H9 (cell line): ENCODE measurements at regions not wholly inside any gene's neighbourhood (a gene's known extent, or its start where the extent isn't known, plus 50 kb on each side); places are given as distances from the start of the nearest gene placed in this dataset.

Experiments
- DNase-seq: peaks from one replicate; pipeline ENCODE4 v3.0.0-alpha.2; 2017
- H2AFZ ChIP-seq: one replicate; pipeline ENCODE4 v1.6.1; 2013; ENCODE audit warnings: mild to moderate bottlenecking, low read length, control low read depth, moderate library complexity
- H2AK5ac ChIP-seq: 2 replicates; pipeline ENCODE4 v1.6.1; 2013; ENCODE audit warnings: low read length, control low read depth, mixed read lengths; ENCODE audit not compliant: insufficient read length
- H2BK120ac ChIP-seq: one replicate; pipeline ENCODE4 v1.6.1; 2013; ENCODE audit warnings: low read depth, mild to moderate bottlenecking, low read length, control low read depth, inconsistent platforms; ENCODE audit not compliant: poor library complexity, severe bottlenecking
- H2BK12ac ChIP-seq: 2 replicates; pipeline ENCODE4 v1.6.1; 2013; ENCODE audit warnings: low read length, control low read depth, mixed read lengths, low read depth; ENCODE audit not compliant: insufficient read length
- H2BK15ac ChIP-seq: 2 replicates; pipeline ENCODE4 v1.6.1; 2013; ENCODE audit warnings: low read depth, low read length, control low read depth
- H2BK20ac ChIP-seq: one replicate; pipeline ENCODE4 v1.6.1; 2013; ENCODE audit warnings: low read depth, mild to moderate bottlenecking, low read length, control low read depth, inconsistent platforms; ENCODE audit not compliant: poor library complexity, severe bottlenecking
- H2BK5ac ChIP-seq: 2 replicates; pipeline ENCODE4 v1.6.1; 2013; ENCODE audit warnings: low read length, control low read depth, mixed read lengths; ENCODE audit not compliant: insufficient read length
- H3K14ac ChIP-seq: 2 replicates; pipeline ENCODE4 v1.6.1; 2013; ENCODE audit warnings: low read length, control low read depth; ENCODE audit not compliant: insufficient read depth
- H3K18ac ChIP-seq: 2 replicates; pipeline ENCODE4 v1.6.1; 2013; ENCODE audit warnings: low read depth, mild to moderate bottlenecking, mixed read lengths, low read length, control low read depth; ENCODE audit not compliant: insufficient read length
- H3K23ac ChIP-seq: 2 replicates; pipeline ENCODE4 v1.6.1; 2013; ENCODE audit warnings: low read length, control low read depth, mixed read lengths, low read depth; ENCODE audit not compliant: insufficient read length
- H3K23me2 ChIP-seq: 2 replicates; pipeline ENCODE4 v1.6.1; 2013; ENCODE audit warnings: low read depth, mild to moderate bottlenecking, mixed read lengths, low read length, control low read depth; ENCODE audit not compliant: insufficient read length, poor library complexity, severe bottlenecking
- H3K27ac ChIP-seq: 2 replicates; pipeline ENCODE4 v1.5.1; 2013; ENCODE audit warnings: low read length, control low read depth, mixed read lengths, low read depth; ENCODE audit not compliant: insufficient read length
- H3K27me3 ChIP-seq: 2 replicates; pipeline ENCODE4 v1.6.1; 2013; ENCODE audit warnings: low read length, control low read depth, inconsistent platforms; ENCODE audit not compliant: insufficient read depth
- H3K4ac ChIP-seq: 2 replicates; pipeline ENCODE4 v1.6.1; 2013; ENCODE audit warnings: low read depth, mild to moderate bottlenecking, control low read depth, inconsistent platforms, low read length, moderate library complexity
- H3K4me1 ChIP-seq: 2 replicates; pipeline ENCODE4 v1.6.1; 2013; ENCODE audit warnings: low read length, control low read depth, inconsistent platforms; ENCODE audit not compliant: insufficient read depth
- H3K4me2 ChIP-seq: 2 replicates; pipeline ENCODE4 v1.6.1; 2013; ENCODE audit warnings: low read length, control low read depth, mixed read lengths; ENCODE audit not compliant: insufficient read length, insufficient read depth
- H3K56ac ChIP-seq: 2 replicates; pipeline ENCODE4 v1.6.1; 2013; ENCODE audit warnings: low read depth, mild to moderate bottlenecking, mixed read lengths, low read length, control low read depth; ENCODE audit not compliant: insufficient read length
- H3K79me1 ChIP-seq: 2 replicates; pipeline ENCODE4 v1.6.1; 2013; ENCODE audit warnings: low read depth, mild to moderate bottlenecking, moderate library complexity, low read length, control low read depth, inconsistent platforms; ENCODE audit not compliant: insufficient read depth, poor library complexity, severe bottlenecking
- H3K79me2 ChIP-seq: 2 replicates; pipeline ENCODE4 v1.6.1; 2013; ENCODE audit warnings: low read length, control low read depth, inconsistent platforms; ENCODE audit not compliant: insufficient read depth
- H3K9ac ChIP-seq: 2 replicates; pipeline ENCODE4 v1.6.1; 2013; ENCODE audit warnings: low read length, control low read depth, mixed read lengths; ENCODE audit not compliant: insufficient read length; ENCODE audit errors: extremely low read depth
- H3K9me3 ChIP-seq: one replicate; pipeline ENCODE4 v1.6.1; 2013; ENCODE audit warnings: low read depth, low read length, inconsistent platforms; ENCODE audit not compliant: control insufficient read depth
- H3T11ph ChIP-seq: one replicate; pipeline ENCODE4 v1.6.1; 2013; ENCODE audit warnings: mild to moderate bottlenecking, low read length, control low read depth, inconsistent platforms
- H4K20me1 ChIP-seq: one replicate; pipeline ENCODE4 v1.6.1; 2013; ENCODE audit not compliant: control insufficient read depth, insufficient read length, insufficient read depth
- H4K5ac ChIP-seq: 2 replicates; pipeline ENCODE4 v1.6.1; 2013; ENCODE audit warnings: low read depth, mild to moderate bottlenecking, mixed read lengths, low read length, control low read depth; ENCODE audit not compliant: insufficient read length
- H4K8ac ChIP-seq: replicated peaks from 2 replicates; pipeline ENCODE4 v1.6.1; 2013; ENCODE audit warnings: low read length, control low read depth, mixed read lengths, low read depth; ENCODE audit not compliant: insufficient read length
- H4K91ac ChIP-seq: 2 replicates; pipeline ENCODE4 v1.6.1; 2013; ENCODE audit warnings: low read depth, mild to moderate bottlenecking, moderate library complexity, mixed read lengths, low read length, control low read depth; ENCODE audit not compliant: insufficient read length
- H3K27ac Mint-ChIP-seq, 3 experiments: 2 replicates in 2 of 3; 3 replicates in 1 of 3; pipeline ENCODE4 v1.8.0; 2020 to 2021; ENCODE audit warnings: mixed read lengths in 3 of 3, mild to moderate bottlenecking in 1 of 3, moderate library complexity in 1 of 3
- H3K27me3 Mint-ChIP-seq: 2 replicates; pipeline ENCODE4 v1.8.0; 2021; ENCODE audit warnings: low read depth, mild to moderate bottlenecking, moderate library complexity, mixed read lengths
- H3K36me3 Mint-ChIP-seq, 3 experiments: 2 replicates in 2 of 3; 3 replicates in 1 of 3; pipeline ENCODE4 v1.8.0; 2020 to 2021; ENCODE audit warnings: low read depth in 3 of 3, mixed read lengths in 3 of 3; ENCODE audit not compliant: insufficient read depth in 1 of 3
- H3K4me1 Mint-ChIP-seq, 2 experiments: 2 replicates each; pipeline ENCODE4 v1.8.0; 2020; ENCODE audit warnings: mixed read lengths in 2 of 2
- H3K4me3 Mint-ChIP-seq, 2 experiments: 2 replicates in 1 of 2; 3 replicates in 1 of 2; pipeline ENCODE4 v1.8.0; 2020 to 2021; ENCODE audit warnings: mild to moderate bottlenecking in 2 of 2, mixed read lengths in 2 of 2, moderate library complexity in 1 of 2
- H3K9me3 Mint-ChIP-seq, 2 experiments: 2 replicates in 1 of 2; 3 replicates in 1 of 2; pipeline ENCODE4 v1.8.0; 2020; ENCODE audit warnings: mild to moderate bottlenecking in 2 of 2, mixed read lengths in 2 of 2, moderate library complexity in 1 of 2
- CTCF ChIP-seq: fragments of 200-600 bp; sonication (generic); conservative IDR thresholded peaks from 3 replicates; pipeline ENCODE4 v1.8.0; 2021; ENCODE audit warnings: antibody characterized with exemption, mild to moderate bottlenecking
- WGBS: extraction: QIAGEN DNeasy Blood & Tissue Kit; methylation state at CpG from one replicate; pipeline ENCODE4 v1.1.7; 2013; ENCODE audit warnings: missing lambda C conversion rate, low lambda C conversion rate, mixed read lengths; ENCODE audit not compliant: insufficient read length; ENCODE audit errors: extremely low coverage; 5-methylcytosine and 5-hydroxymethylcytosine counted together

- WGBS, result no CpG with 5 or more reads among the region's 2 CpGs
- H3K27ac Mint-ChIP-seq, result peak overlapping the region in 1 of 3 experiments; percentile 54; a peak in 4 of 7 replicates
- Histone ChIP-seq H4K20me1 (no peaks in the 10 kb centered on the region), H2BK120ac (no peak overlapping the region), H3K4me2 (no peak overlapping the region), H4K91ac (no peak overlapping the region), H3K9ac (no peak overlapping the region), H3K18ac (no peak overlapping the region), H4K8ac (no peak overlapping the region), H2BK20ac (no peak overlapping the region), H4K5ac (no peak overlapping the region), H2AFZ (no peak overlapping the region), H3K79me1 (no peaks in the 10 kb centered on the region), H2BK12ac (no peak overlapping the region), H3K4ac (no peak overlapping the region), H3T11ph (no peak overlapping the region), H2BK5ac (no peak overlapping the region), H3K79me2 (no peaks in the 10 kb centered on the region), H3K56ac (no peak overlapping the region), H3K27me3 (no peaks in the 10 kb centered on the region), H3K23ac (no peak overlapping the region), H2BK15ac (no peak overlapping the region), H2AK5ac (no peak overlapping the region), H3K23me2 (no peaks in the 10 kb centered on the region), H3K14ac (no peak overlapping the region), H3K4me1 (no peaks in the 10 kb centered on the region; the same call in 1 of the 2 replicates), H3K27ac (no peak overlapping the region), H3K9me3 (no peaks in the 10 kb centered on the region)
- no peak for TF ChIP-seq CTCF
- peaks cover 20 to 26% of the 10 kb centered on the region in 2 experiments for H3K4me1 Mint-ChIP-seq
- H3K4me3 Mint-ChIP-seq, result no peak overlapping the region
- DNase-seq, result no peak
- H3K9me3 Mint-ChIP-seq, result no peaks in the 10 kb centered on the region
- H3K36me3 Mint-ChIP-seq, result no peaks in the 10 kb centered on the region; a peak in 1 of 7 replicates
- H3K27me3 Mint-ChIP-seq, result no peaks in the 10 kb centered on the region
Observed at GRCh38 chr5:121695307-121695706, 156.4 kb upstream of the FTMT start.
